K562 (cell line): ENCODE measurements at regions not wholly inside any gene's neighbourhood (a gene's known extent, or its start where the extent isn't known, plus 50 kb on each side); places are given as distances from the start of the nearest gene placed in this dataset.

ENCODE experiments used
- ATAC-seq: fragments of 200-7000 bp; cut with Tn5 transposase; 3 replicates; pipeline ENCODE4 v1.9.1; 2020; ENCODE audit warnings: moderate library complexity
- BruUV-seq: library from RNA; stranded (reverse); fragments of 400-500 nt; replicated peaks from 2 replicates; lab custom pipeline; 2021; lab: Mats Ljungman, UMichigan
- CTCF ChIA-PET: fragments of 300-600 bp; formaldehyde crosslinking; extraction: SDS; loops from one replicate; lab custom pipeline; 2021; ENCODE audit warnings: low intra/inter-chr PET ratio; lab: Yijun Ruan, JAX
- POLR2A ChIA-PET: fragments of 300-600, 350-650 bp; sonication (Branson Sonifier 250); formaldehyde crosslinking; extraction: SDS; loops from one replicate; lab custom pipeline; 2021; ENCODE audit warnings: antibody characterized with exemption, inconsistent platforms; lab: Yijun Ruan, JAX
- DNase-seq, 4 experiments: peaks; one replicate each; pipeline versions ENCODE4 v3.0.0 to v3.0.0-alpha.2; 2011 to 2018; ENCODE audit warnings: low spot score in 3 of 4, mixed read lengths in 3 of 4; ENCODE audit errors: extremely low read depth in 1 of 4
- FAIRE-seq: peaks from 2 replicates; lab custom pipeline; 2011; peaks lifted over from hg19 to GRCh38; lab: Jason Lieb, UNC
- H2AFZ ChIP-seq: 2 replicates; pipeline ENCODE4 v1.6.0; 2011; ENCODE audit warnings: low read depth, low read length, control low read depth, inconsistent platforms
- H3K27ac ChIP-seq: fragments of 200-600 bp; 3 replicates; pipeline ENCODE4 v1.8.0; 2011; ENCODE audit warnings: low read depth, mild to moderate bottlenecking, control low read depth, inconsistent platforms, low read length, moderate library complexity, mixed read lengths; ENCODE audit errors: extremely low read depth
- H3K27me3 ChIP-seq, 2 experiments: fragments of 300-600 bp in 1 of 2; 2 replicates in 1 of 2; 3 replicates in 1 of 2; pipeline versions ENCODE4 v1.6.0 to v1.8.0; 2011; ENCODE audit warnings: inconsistent platforms in 2 of 2, low read length in 2 of 2, mild to moderate bottlenecking in 1 of 2, mixed read lengths in 1 of 2, moderate library complexity in 1 of 2; ENCODE audit not compliant: control insufficient read depth in 2 of 2, insufficient read depth in 2 of 2
- H3K36me3 ChIP-seq: fragments of 300-600 bp; 3 replicates; pipeline ENCODE4 v1.8.0; 2011; ENCODE audit warnings: mild to moderate bottlenecking, low read length, inconsistent platforms; ENCODE audit not compliant: control insufficient read depth, insufficient read depth
- H3K4me1 ChIP-seq, 2 experiments: fragments of 200-600 bp in 1 of 2; replicated peaks in 1 of 2; 2 replicates in 1 of 2; 3 replicates in 1 of 2; pipeline versions ENCODE4 v1.5.1 to v1.8.0; 2011; ENCODE audit warnings: inconsistent platforms in 2 of 2, low read length in 2 of 2, mild to moderate bottlenecking in 1 of 2, mixed read lengths in 1 of 2, moderate library complexity in 1 of 2; ENCODE audit not compliant: control insufficient read depth in 2 of 2, insufficient read depth in 2 of 2
- H3K4me2 ChIP-seq: 2 replicates; pipeline ENCODE4 v1.6.1; 2011; ENCODE audit warnings: low read length, control low read depth, inconsistent platforms, mixed read lengths; ENCODE audit not compliant: insufficient read depth
- H3K4me3 ChIP-seq: fragments of 200-600 bp; sonication (generic), shearing (Covaris generic); 2 replicates; pipeline ENCODE4 v1.5.1; 2016; ENCODE audit warnings: control low read depth, inconsistent platforms
- H3K79me2 ChIP-seq: fragments of 200-600 bp; 3 replicates; pipeline ENCODE4 v1.8.0; 2011; ENCODE audit warnings: low read length, inconsistent platforms; ENCODE audit not compliant: control insufficient read depth, insufficient read depth
- H3K9ac ChIP-seq, 2 experiments: 2 replicates each; pipeline versions ENCODE4 v1.6.0 to v1.6.1; 2011; ENCODE audit warnings: low read depth in 2 of 2, low read length in 2 of 2, control low read depth in 1 of 2, inconsistent platforms in 1 of 2, mild to moderate bottlenecking in 1 of 2, mixed read lengths in 1 of 2; ENCODE audit not compliant: insufficient read depth in 1 of 2
- H3K9me1 ChIP-seq: one replicate; pipeline ENCODE4 v1.6.0; 2011; ENCODE audit warnings: inconsistent platforms, mild to moderate bottlenecking, low read length, moderate library complexity; ENCODE audit not compliant: control insufficient read depth, insufficient read depth
- H3K9me3 ChIP-seq: replicated peaks from 2 replicates; pipeline ENCODE4 v1.5.1; 2011; ENCODE audit warnings: low read depth, low read length, inconsistent platforms; ENCODE audit not compliant: control insufficient read depth, insufficient read depth
- H4K20me1 ChIP-seq: replicated peaks from 2 replicates; pipeline ENCODE4 v1.6.1; 2011; ENCODE audit warnings: low read length, inconsistent platforms, mixed read lengths; ENCODE audit not compliant: control insufficient read depth, insufficient read depth
- ATF3 ChIP-seq, 2 experiments: fragments of 450-650 bp in 1 of 2; sonication (generic) in 1 of 2; formaldehyde crosslinking in 1 of 2; IDR thresholded peaks in 1 of 2; conservative IDR thresholded peaks in 1 of 2; 2 replicates each; pipeline versions ENCODE4 v1.6.1 to v1.8.1; 2016 to 2023; ENCODE audit warnings: mild to moderate bottlenecking in 2 of 2, moderate library complexity in 2 of 2, inconsistent platforms in 1 of 2, missing genetic modification reagents in 1 of 2
- CBX5 ChIP-seq: IDR thresholded peaks from 2 replicates; pipeline ENCODE4 v1.6.1; 2014; ENCODE audit warnings: low read depth, borderline replicate concordance
- DNMT1 ChIP-seq: fragments of 450-650 bp; IDR thresholded peaks from 2 replicates; pipeline ENCODE4 v1.6.1; 2016; ENCODE audit warnings: antibody characterized with exemption, mild to moderate bottlenecking
- RB1 ChIP-seq: fragments of 450-650 bp; IDR thresholded peaks from 2 replicates; pipeline ENCODE4 v1.6.1; 2017; ENCODE audit warnings: low read depth, mild to moderate bottlenecking
- TBP ChIP-seq: optimal IDR thresholded peaks from 2 replicates; pipeline ENCODE3; 2011; ENCODE audit warnings: low read depth, low read length, improper control_type of control experiment
- TCF7 ChIP-seq: sonication (generic); IDR thresholded peaks from 2 replicates; pipeline ENCODE4 v1.6.1; 2016; ENCODE audit warnings: antibody characterized with exemption, borderline replicate concordance
- TFAM ChIP-seq: fragments of 250-450 bp; sonication (Bioruptor Pico); conservative IDR thresholded peaks from 2 replicates; pipeline ENCODE4 v1.5.0; 2021; ENCODE audit warnings: mild to moderate bottlenecking, moderate library complexity
- ZKSCAN3 ChIP-seq: fragments of 250-450 bp; sonication (Bioruptor Pico); IDR thresholded peaks from 2 replicates; pipeline ENCODE4 v1.4.0; 2020
- ZNF740 ChIP-seq, 3 experiments: fragments of 200-800 bp in 1 of 3; sonication (Bioruptor generic) in 1 of 3; sonication (generic) in 1 of 3; formaldehyde crosslinking in 1 of 3; IDR thresholded peaks; 2 replicates each; pipeline versions ENCODE4 v1.6.1 to v1.8.0; 2016 to 2022; ENCODE audit warnings: mild to moderate bottlenecking in 2 of 3, missing compliant biosample characterization in 2 of 3, missing genetic modification characterization in 2 of 3, missing genetic modification reagents in 1 of 3
- WGBS: fragments of 100-300 bp; shearing (Covaris generic); methylation state at CpG from one replicate; pipeline ENCODE4 v1.1.6; 2016; ENCODE audit warnings: low coverage, mixed read lengths; ENCODE audit not compliant: insufficient coverage; ENCODE audit errors: missing lambda C conversion rate; 5-methylcytosine and 5-hydroxymethylcytosine counted together
- in situ Hi-C: fragments of 300-500 bp; cut with MboI; formaldehyde crosslinking; loops from 4 replicates; pipeline ENCODE4 v1.15.0; 2018; ENCODE audit warnings: inconsistent platforms, mixed read lengths
- intact Hi-C: fragments of 100-400 bp; cut with micrococcal nuclease; formaldehyde crosslinking; loops from 2 replicates; pipeline ENCODE4 v1.14.2; 2022
- TF ChIP-seq, protein P1 (sequence below): sonication (generic); formaldehyde crosslinking; IDR thresholded peaks from 2 replicates; pipeline ENCODE4 v1.8.0; 2022; ENCODE audit warnings: mild to moderate bottlenecking, missing genetic modification reagents
- TF ChIP-seq, protein P2 (sequence below): fragments of 250-450 bp; sonication (Bioruptor Pico); IDR thresholded peaks from 2 replicates; pipeline ENCODE4 v1.8.0; 2022; ENCODE audit warnings: inconsistent platforms, mild to moderate bottlenecking, moderate library complexity, borderline replicate concordance

DNA sequence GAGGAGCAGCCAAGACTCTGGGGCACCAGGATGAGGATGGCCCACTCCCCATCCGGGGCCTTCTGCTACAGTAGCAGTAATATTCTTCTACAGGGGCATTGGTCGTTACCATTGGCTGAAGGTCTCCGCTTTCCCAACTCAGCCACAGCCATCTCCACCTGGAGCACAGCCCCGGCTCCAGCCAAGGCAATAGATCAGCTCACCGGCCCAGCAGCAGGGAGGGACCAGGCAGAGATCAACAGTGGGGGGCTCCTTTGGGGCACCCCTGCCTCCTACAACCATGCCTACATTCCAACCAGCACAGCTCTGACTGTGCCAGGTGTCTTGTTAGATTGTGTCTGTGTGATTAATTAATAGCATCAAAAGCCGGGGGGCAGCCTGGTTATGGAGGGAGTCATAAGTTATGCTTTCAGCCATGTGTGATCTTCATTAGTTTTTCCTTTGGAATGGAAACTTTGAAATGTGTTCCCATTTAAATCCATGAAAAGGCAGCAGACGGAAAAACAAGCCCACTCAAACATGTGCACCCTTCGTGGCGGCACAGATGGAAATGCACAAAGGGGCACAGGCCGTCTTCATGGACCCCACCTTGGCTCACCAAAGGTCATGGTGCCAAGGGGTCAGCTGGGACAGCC lies 68.6 kb upstream of the BZW1 start:
- H2AFZ ChIP-seq = no peak overlapping the region
- FAIRE-seq (no peak), ATAC-seq (no peak), DNase-seq (no peak)
- no TSS peak for BruUV-seq
- WGBS = 7% methylated on average over 9 of the region's 10 CpGs
- no peak overlapping the region for H3K9ac ChIP-seq
- CTCF ChIA-PET = no interaction called here
- no peaks in the 10 kb centered on the region for H3K79me2 ChIP-seq
- no peak overlapping the region for H3K4me2 ChIP-seq
- no peak overlapping the region for H3K4me3 ChIP-seq
- in situ Hi-C loops (no loop called here), intact Hi-C loops (no loop called here)
- H3K36me3 ChIP-seq = no peaks in the 10 kb centered on the region
- no peaks in the 10 kb centered on the region for H4K20me1 ChIP-seq
- peaks cover 8 to 59% of the 10 kb centered on the region in 2 experiments; a peak in 4 of 5 replicates for H3K27me3 ChIP-seq
- no peaks in the 10 kb centered on the region; a peak in 1 of 5 replicates for H3K4me1 ChIP-seq
- no peaks in the 10 kb centered on the region for H3K9me3 ChIP-seq
- H3K9me1 ChIP-seq = no peaks in the 10 kb centered on the region
- POLR2A ChIA-PET = interaction anchor here (0.9 kb wide), 1 partner anchor 9 kb away, joined by 3 read pairs; no protein-coding TSS in a partner anchor
- no peak overlapping the region for H3K27ac ChIP-seq
- TF ChIP-seq ZNF740 (CRISPR knock-in tag; IDR thresholded peaks at IDR 0.05) (no peak), ZNF740 (tag; IDR thresholded peaks at IDR 0.05) (no peak), TFAM (CRISPR knock-in tag) (no peak), TBP (no peak), RB1 (no peak), ZKSCAN3 (CRISPR knock-in tag) (no peak), DNMT1 (no peak), CBX5 (no peak), TCF7 (no peak), ATF3 (IDR thresholded peaks at IDR 0.05) (no peak), ATF3 (CRISPR knock-in tag; conservative IDR thresholded peaks at IDR 0.05) (no peak)
- TF ChIP-seq, protein P1, sequence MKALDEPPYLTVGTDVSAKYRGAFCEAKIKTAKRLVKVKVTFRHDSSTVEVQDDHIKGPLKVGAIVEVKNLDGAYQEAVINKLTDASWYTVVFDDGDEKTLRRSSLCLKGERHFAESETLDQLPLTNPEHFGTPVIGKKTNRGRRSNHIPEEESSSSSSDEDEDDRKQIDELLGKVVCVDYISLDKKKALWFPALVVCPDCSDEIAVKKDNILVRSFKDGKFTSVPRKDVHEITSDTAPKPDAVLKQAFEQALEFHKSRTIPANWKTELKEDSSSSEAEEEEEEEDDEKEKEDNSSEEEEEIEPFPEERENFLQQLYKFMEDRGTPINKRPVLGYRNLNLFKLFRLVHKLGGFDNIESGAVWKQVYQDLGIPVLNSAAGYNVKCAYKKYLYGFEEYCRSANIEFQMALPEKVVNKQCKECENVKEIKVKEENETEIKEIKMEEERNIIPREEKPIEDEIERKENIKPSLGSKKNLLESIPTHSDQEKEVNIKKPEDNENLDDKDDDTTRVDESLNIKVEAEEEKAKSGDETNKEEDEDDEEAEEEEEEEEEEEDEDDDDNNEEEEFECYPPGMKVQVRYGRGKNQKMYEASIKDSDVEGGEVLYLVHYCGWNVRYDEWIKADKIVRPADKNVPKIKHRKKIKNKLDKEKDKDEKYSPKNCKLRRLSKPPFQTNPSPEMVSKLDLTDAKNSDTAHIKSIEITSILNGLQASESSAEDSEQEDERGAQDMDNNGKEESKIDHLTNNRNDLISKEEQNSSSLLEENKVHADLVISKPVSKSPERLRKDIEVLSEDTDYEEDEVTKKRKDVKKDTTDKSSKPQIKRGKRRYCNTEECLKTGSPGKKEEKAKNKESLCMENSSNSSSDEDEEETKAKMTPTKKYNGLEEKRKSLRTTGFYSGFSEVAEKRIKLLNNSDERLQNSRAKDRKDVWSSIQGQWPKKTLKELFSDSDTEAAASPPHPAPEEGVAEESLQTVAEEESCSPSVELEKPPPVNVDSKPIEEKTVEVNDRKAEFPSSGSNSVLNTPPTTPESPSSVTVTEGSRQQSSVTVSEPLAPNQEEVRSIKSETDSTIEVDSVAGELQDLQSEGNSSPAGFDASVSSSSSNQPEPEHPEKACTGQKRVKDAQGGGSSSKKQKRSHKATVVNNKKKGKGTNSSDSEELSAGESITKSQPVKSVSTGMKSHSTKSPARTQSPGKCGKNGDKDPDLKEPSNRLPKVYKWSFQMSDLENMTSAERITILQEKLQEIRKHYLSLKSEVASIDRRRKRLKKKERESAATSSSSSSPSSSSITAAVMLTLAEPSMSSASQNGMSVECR (CRISPR knock-in tag) = no peak
- TF ChIP-seq, protein P2, sequence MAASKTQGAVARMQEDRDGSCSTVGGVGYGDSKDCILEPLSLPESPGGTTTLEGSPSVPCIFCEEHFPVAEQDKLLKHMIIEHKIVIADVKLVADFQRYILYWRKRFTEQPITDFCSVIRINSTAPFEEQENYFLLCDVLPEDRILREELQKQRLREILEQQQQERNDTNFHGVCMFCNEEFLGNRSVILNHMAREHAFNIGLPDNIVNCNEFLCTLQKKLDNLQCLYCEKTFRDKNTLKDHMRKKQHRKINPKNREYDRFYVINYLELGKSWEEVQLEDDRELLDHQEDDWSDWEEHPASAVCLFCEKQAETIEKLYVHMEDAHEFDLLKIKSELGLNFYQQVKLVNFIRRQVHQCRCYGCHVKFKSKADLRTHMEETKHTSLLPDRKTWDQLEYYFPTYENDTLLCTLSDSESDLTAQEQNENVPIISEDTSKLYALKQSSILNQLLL (CRISPR knock-in tag) = no peak
